CD4-positive, alpha-beta T cell (primary cell): ENCODE measurements at regions not wholly inside any gene's neighbourhood (a gene's known extent, or its start where the extent isn't known, plus 50 kb on each side); places are given as distances from the start of the nearest gene placed in this dataset.

Experiments
- ATAC-seq: fragments of 200-7000 bp; cut with Tn5 transposase; one replicate; pipeline ENCODE4 v1.10.0; 2022; ENCODE audit warnings: mild to moderate bottlenecking; ENCODE audit not compliant: poor library complexity
- CTCF ChIA-PET: fragments of 350-600 bp; sonication (Branson Sonifier 250); formaldehyde crosslinking; loops from one replicate; lab custom pipeline; 2021; ENCODE audit warnings: antibody characterized with exemption, inconsistent platforms; lab: Charles Lee
- POLR2A ChIA-PET: fragments of 350-600 bp; sonication (Branson Sonifier 250); formaldehyde crosslinking; loops from one replicate; lab custom pipeline; 2021; ENCODE audit warnings: antibody characterized with exemption, inconsistent platforms; lab: Charles Lee
- DNase-seq, 14 experiments: peaks; one replicate each; pipeline ENCODE4 v3.0.0-alpha.2; 2013 to 2020; ENCODE audit warnings: mixed read lengths in 2 of 14
- H3K27ac ChIP-seq, 2 donors: one replicate each; pipeline versions ENCODE4 v1.5.1 to v1.7.0; 2013; ENCODE audit warnings: low read length in 2 of 2, low read depth in 1 of 2, mild to moderate bottlenecking in 1 of 2
- H3K27me3 ChIP-seq, 2 experiments: 1 replicate in 1 of 2; 2 replicates in 1 of 2; pipeline versions ENCODE4 v1.6.1 to v1.7.0; 2013; ENCODE audit warnings: low read length in 2 of 2, control low read depth in 1 of 2, mild to moderate bottlenecking in 1 of 2, moderate library complexity in 1 of 2; ENCODE audit not compliant: insufficient read depth in 2 of 2, control insufficient read depth in 1 of 2
- H3K36me3 ChIP-seq: one replicate; pipeline ENCODE4 v1.6.1; 2013; ENCODE audit warnings: low read length, control low read depth; ENCODE audit not compliant: insufficient read depth
- H3K4me1 ChIP-seq: one replicate; pipeline ENCODE4 v1.6.1; 2013; ENCODE audit warnings: low read length, control low read depth; ENCODE audit not compliant: insufficient read depth
- H3K4me3 ChIP-seq: one replicate; pipeline ENCODE4 v1.5.1; 2013; ENCODE audit warnings: mild to moderate bottlenecking, low read length, moderate library complexity
- H3K9me3 ChIP-seq, 2 experiments: 1 replicate in 1 of 2; 2 replicates in 1 of 2; pipeline versions ENCODE4 v1.6.1 to v1.7.0; 2013; ENCODE audit warnings: low read length in 2 of 2, mild to moderate bottlenecking in 2 of 2, control low read depth in 1 of 2, moderate library complexity in 1 of 2; ENCODE audit not compliant: control insufficient read depth in 1 of 2, insufficient read depth in 1 of 2
- H3K27ac Mint-ChIP-seq: one replicate; pipeline ENCODE4 v1.8.0; 2020; ENCODE audit warnings: mixed read lengths
- H3K27me3 Mint-ChIP-seq: one replicate; pipeline ENCODE4 v1.8.0; 2021; ENCODE audit warnings: mixed read lengths
- H3K36me3 Mint-ChIP-seq: one replicate; pipeline ENCODE4 v1.8.0; 2021; ENCODE audit warnings: low read depth, mixed read lengths
- H3K4me1 Mint-ChIP-seq: one replicate; pipeline ENCODE4 v1.8.0; 2021; ENCODE audit warnings: low read depth, mixed read lengths
- H3K4me3 Mint-ChIP-seq: one replicate; pipeline ENCODE4 v1.8.0; 2020; ENCODE audit warnings: mild to moderate bottlenecking, mixed read lengths
- H3K9me3 Mint-ChIP-seq: one replicate; pipeline ENCODE4 v1.8.0; 2020; ENCODE audit warnings: mixed read lengths
- intact Hi-C, 2 experiments: fragments of 100-400 bp; cut with DNase I in 1 of 2; cut with micrococcal nuclease in 1 of 2; formaldehyde crosslinking; loops; one replicate each; pipeline versions ENCODE4 v1.15.1 to v1.9.0; 2023 to 2025; cut with DNase I, micrococcal nuclease
- TF ChIP-seq, protein P1 (sequence below): fragments of 200-600 bp; IDR thresholded peaks from one replicate; pipeline ENCODE4 v1.8.0; 2022; ENCODE audit warnings: antibody characterized with exemption, mild to moderate bottlenecking

DNA sequence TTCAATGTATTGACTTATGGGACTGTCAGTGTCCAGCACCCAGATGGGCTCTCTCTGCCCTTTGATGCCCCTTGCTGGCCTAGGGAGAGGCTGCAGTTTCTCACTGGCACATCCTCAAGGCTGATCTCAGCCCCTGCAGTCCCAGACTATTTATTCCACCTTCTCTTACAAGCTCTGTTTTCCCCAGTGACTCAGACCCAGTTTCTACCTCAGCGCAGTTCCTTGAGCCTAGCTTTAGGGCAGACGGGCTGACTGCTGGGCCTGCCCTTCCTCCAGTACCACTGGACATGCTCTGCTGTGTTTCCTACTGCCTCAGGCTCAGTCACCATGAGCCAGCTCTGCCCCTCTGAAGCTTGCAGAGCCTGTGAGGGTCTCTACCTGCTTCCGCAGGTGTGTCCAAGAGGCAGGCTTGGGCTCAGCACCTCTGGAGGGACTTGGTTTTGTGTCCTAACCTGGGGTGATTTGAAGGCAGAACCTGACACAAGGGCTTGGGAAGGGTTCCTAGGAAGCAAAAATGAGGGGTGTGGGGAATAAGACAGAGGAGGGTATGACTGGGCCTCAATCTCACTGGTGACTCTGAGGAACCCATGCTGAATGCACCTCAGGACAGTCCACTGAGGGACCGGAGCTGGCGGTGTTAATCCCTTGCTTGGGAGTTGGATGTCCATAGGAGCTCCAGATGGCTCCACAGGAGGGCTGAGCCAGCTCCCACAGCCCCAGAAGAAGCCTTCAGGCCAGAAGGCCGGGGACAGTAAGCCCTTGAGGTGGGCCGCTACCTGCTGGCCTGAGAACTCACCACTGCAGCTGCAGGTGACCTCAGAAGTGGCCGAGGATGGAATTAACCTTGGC lies 689.9 kb downstream of the MATN1 start:
- Mint-ChIP-seq H3K36me3 (no peaks in the 10 kb centered on the region), H3K4me3 (no peak overlapping the region), H3K9me3 (peaks cover 3% of the 10 kb centered on the region), H3K27me3 (peaks cover 5% of the 10 kb centered on the region), H3K27ac (no peak overlapping the region), H3K4me1 (no peaks in the 10 kb centered on the region)
- Histone ChIP-seq H3K27ac (no peak overlapping the region), H3K9me3 (peaks cover 0 to 15% of the 10 kb centered on the region in 2 experiments), H3K27me3 (peaks cover 0 to 7% of the 10 kb centered on the region in 2 experiments), H3K4me1 (no peaks in the 10 kb centered on the region), H3K4me3 (no peak overlapping the region), H3K36me3 (no peaks in the 10 kb centered on the region)
- DNase-seq = no peak
- intact Hi-C loops = no loop called here
- TF ChIP-seq, protein P1, sequence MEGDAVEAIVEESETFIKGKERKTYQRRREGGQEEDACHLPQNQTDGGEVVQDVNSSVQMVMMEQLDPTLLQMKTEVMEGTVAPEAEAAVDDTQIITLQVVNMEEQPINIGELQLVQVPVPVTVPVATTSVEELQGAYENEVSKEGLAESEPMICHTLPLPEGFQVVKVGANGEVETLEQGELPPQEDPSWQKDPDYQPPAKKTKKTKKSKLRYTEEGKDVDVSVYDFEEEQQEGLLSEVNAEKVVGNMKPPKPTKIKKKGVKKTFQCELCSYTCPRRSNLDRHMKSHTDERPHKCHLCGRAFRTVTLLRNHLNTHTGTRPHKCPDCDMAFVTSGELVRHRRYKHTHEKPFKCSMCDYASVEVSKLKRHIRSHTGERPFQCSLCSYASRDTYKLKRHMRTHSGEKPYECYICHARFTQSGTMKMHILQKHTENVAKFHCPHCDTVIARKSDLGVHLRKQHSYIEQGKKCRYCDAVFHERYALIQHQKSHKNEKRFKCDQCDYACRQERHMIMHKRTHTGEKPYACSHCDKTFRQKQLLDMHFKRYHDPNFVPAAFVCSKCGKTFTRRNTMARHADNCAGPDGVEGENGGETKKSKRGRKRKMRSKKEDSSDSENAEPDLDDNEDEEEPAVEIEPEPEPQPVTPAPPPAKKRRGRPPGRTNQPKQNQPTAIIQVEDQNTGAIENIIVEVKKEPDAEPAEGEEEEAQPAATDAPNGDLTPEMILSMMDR = no peak
- POLR2A ChIA-PET = no interaction called here
- CTCF ChIA-PET = no interaction called here
- ATAC-seq = no peak

DNA sequence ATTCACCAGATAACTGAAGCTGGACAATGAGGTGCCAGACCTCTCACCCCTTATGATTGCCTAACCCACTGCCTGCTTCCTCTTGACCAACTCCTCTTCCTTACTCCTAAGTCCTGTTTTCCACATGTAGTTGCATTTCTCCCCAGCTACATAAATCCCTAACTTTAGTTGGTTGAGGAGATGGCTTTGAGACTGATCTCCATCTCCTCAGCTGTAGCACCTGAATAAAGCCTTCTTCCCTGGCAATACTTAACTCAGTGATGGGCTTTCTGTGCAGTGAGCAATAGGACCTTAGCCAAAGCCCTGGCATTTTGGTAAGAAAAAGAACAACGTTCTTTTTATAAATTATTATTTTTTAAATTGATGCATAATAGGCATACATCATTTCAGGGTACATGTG lies 691.1 kb downstream of the MATN1 start:
- H3K36me3 ChIP-seq = no peaks in the 10 kb centered on the region
- H3K9me3 ChIP-seq = peaks cover 0 to 15% of the 10 kb centered on the region in 2 experiments
- no peak overlapping the region for H3K27ac ChIP-seq
- TF ChIP-seq, protein P1 = no peak
- intact Hi-C loops = no loop called here
- H3K27me3 Mint-ChIP-seq = peaks cover 11% of the 10 kb centered on the region
- H3K27ac Mint-ChIP-seq = no peak overlapping the region
- no peak overlapping the region for H3K4me3 Mint-ChIP-seq
- peaks cover 3% of the 10 kb centered on the region for H3K9me3 Mint-ChIP-seq
- H3K4me1 ChIP-seq = no peaks in the 10 kb centered on the region
- H3K4me3 ChIP-seq = no peak overlapping the region
- H3K27me3 ChIP-seq = peaks cover 0 to 7% of the 10 kb centered on the region in 2 experiments
- no peak for DNase-seq
- H3K4me1 Mint-ChIP-seq = no peaks in the 10 kb centered on the region
- ChIA-PET CTCF (no interaction called here), POLR2A (no interaction called here)
- ATAC-seq = no peak
- H3K36me3 Mint-ChIP-seq = no peaks in the 10 kb centered on the region

DNA sequence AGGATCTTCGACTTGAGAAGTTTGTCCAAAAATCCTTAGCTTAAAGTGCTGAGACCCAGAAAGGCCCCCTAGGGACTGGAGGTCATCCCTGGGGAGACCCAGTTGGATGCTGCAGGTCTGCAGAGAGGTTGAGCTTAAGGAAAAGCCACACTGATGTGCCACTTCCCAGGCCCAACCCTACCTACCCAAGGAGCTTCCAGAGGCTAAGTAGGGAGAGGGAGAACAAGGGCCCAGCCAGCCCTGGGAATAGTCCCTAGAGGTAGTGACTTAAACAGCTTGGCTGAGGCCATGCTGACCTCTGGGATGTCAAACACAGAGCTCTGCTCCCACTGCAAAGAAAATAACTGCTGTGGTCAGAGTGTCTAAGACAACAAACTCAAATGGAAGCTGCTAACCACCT lies 693.7 kb downstream of the MATN1 start:
- Mint-ChIP-seq H3K4me1 (no peaks in the 10 kb centered on the region), H3K9me3 (peaks cover 3% of the 10 kb centered on the region)

More for the DNA sequence above, 693.7 kb downstream of the MATN1 start:
- no peak for DNase-seq
- CTCF ChIA-PET = no interaction called here
- H3K4me3 Mint-ChIP-seq = no peak overlapping the region
- no peak for ATAC-seq
- TF ChIP-seq, protein P1 = no peak
- intact Hi-C loops = no loop called here
- no peak overlapping the region for H3K27ac Mint-ChIP-seq
- POLR2A ChIA-PET = no interaction called here
- H3K27me3 Mint-ChIP-seq = peaks cover 15% of the 10 kb centered on the region
- no peak overlapping the region for H3K4me3 ChIP-seq
- H3K9me3 ChIP-seq = peaks cover 0 to 14% of the 10 kb centered on the region in 2 experiments
- no peaks in the 10 kb centered on the region for H3K36me3 ChIP-seq
- H3K4me1 ChIP-seq = no peaks in the 10 kb centered on the region
- H3K27ac ChIP-seq = no peak overlapping the region
- no peaks in the 10 kb centered on the region for H3K36me3 Mint-ChIP-seq
- H3K27me3 ChIP-seq = peaks cover 0 to 3% of the 10 kb centered on the region in 2 experiments
